OCI-LY1 (cell line): ENCODE measurements at regions not wholly inside any gene's neighbourhood (a gene's known extent, or its start where the extent isn't known, plus 50 kb on each side); places are given as distances from the start of the nearest gene placed in this dataset.

Experiments used
- H2AFZ ChIP-seq: fragments of 200-600 bp; sonication (generic), shearing (Covaris generic); 2 replicates; pipeline ENCODE4 v1.6.0; 2014; ENCODE audit warnings: antibody characterized with exemption, mild to moderate bottlenecking, low read length
- H3F3A ChIP-seq: fragments of 200-600 bp; sonication (generic), shearing (Covaris generic); 2 replicates; pipeline ENCODE4 v1.6.0; 2014; ENCODE audit warnings: mild to moderate bottlenecking, antibody characterized with exemption, low read length, moderate library complexity; ENCODE audit not compliant: insufficient read depth
- H3K27ac ChIP-seq: fragments of 200-600 bp; sonication (generic); 2 replicates; pipeline ENCODE4 v1.5.1; 2014; ENCODE audit warnings: low read length, mixed run types, mild to moderate bottlenecking, low read depth; ENCODE audit not compliant: poor library complexity, severe bottlenecking
- H3K27me3 ChIP-seq: fragments of 200-600 bp; sonication (generic); 2 replicates; pipeline ENCODE4 v1.6.0; 2014; ENCODE audit warnings: antibody characterized with exemption, mild to moderate bottlenecking, low read length, moderate library complexity; ENCODE audit not compliant: insufficient read depth
- H3K36me3 ChIP-seq: fragments of 200-600 bp; sonication (generic); 2 replicates; pipeline ENCODE4 v1.6.1; 2014; ENCODE audit warnings: mild to moderate bottlenecking, antibody characterized with exemption, low read length, moderate library complexity, mixed read lengths; ENCODE audit not compliant: insufficient read depth
- H3K4me1 ChIP-seq: fragments of 200-600 bp; sonication (generic); 2 replicates; pipeline ENCODE4 v1.5.1; 2014; ENCODE audit warnings: mild to moderate bottlenecking, low read length, moderate library complexity; ENCODE audit not compliant: insufficient read depth, severe bottlenecking
- H3K4me2 ChIP-seq: fragments of 200-600 bp; sonication (generic), shearing (Covaris generic); 2 replicates; pipeline ENCODE4 v1.6.1; 2014; ENCODE audit warnings: low read length
- H3K4me3 ChIP-seq: fragments of 200-600 bp; sonication (generic); 2 replicates; pipeline ENCODE4 v1.5.1; 2014; ENCODE audit warnings: low read length, low read depth, mild to moderate bottlenecking, mixed read lengths; ENCODE audit not compliant: poor library complexity, severe bottlenecking
- H3K79me2 ChIP-seq: fragments of 200-600 bp; shearing (Covaris generic); 2 replicates; pipeline ENCODE4 v1.6.1; 2016; ENCODE audit warnings: mixed run types, low read length, mixed read lengths; ENCODE audit not compliant: insufficient read depth
- H3K9ac ChIP-seq: fragments of 200-600 bp; sonication (generic), shearing (Covaris generic); 2 replicates; pipeline ENCODE4 v1.6.1; 2014; ENCODE audit warnings: mild to moderate bottlenecking, low read length, mixed read lengths
- H3K9me2 ChIP-seq: fragments of 200-600 bp; sonication (generic), shearing (Covaris generic); 2 replicates; pipeline ENCODE4 v1.6.1; 2014; ENCODE audit warnings: low read depth, mild to moderate bottlenecking, low read length, mixed read lengths
- H3K9me3 ChIP-seq: fragments of 200-600 bp; shearing (Covaris generic); 2 replicates; pipeline ENCODE4 v1.6.1; 2014; ENCODE audit warnings: low read length, mixed read lengths
- H4K20me1 ChIP-seq: fragments of 200-600 bp; sonication (generic), shearing (Covaris generic); 2 replicates; pipeline ENCODE4 v1.6.0; 2016; ENCODE audit warnings: mild to moderate bottlenecking, low read length; ENCODE audit not compliant: insufficient read depth
- CTCF ChIP-seq: fragments of 200-600 bp; sonication (generic), shearing (Covaris generic); IDR thresholded peaks from 2 replicates; pipeline ENCODE4 v1.5.1; 2017; ENCODE audit warnings: mild to moderate bottlenecking, antibody characterized with exemption, low read length, moderate library complexity, mixed read lengths
- EZH2 ChIP-seq: fragments of 200-600 bp; sonication (generic), shearing (Covaris generic); IDR thresholded peaks from 2 replicates; pipeline ENCODE4 v1.8.0; 2017; ENCODE audit warnings: borderline replicate concordance, mixed run types, mild to moderate bottlenecking, antibody characterized with exemption, low read length, moderate library complexity, mixed read lengths

DNA sequence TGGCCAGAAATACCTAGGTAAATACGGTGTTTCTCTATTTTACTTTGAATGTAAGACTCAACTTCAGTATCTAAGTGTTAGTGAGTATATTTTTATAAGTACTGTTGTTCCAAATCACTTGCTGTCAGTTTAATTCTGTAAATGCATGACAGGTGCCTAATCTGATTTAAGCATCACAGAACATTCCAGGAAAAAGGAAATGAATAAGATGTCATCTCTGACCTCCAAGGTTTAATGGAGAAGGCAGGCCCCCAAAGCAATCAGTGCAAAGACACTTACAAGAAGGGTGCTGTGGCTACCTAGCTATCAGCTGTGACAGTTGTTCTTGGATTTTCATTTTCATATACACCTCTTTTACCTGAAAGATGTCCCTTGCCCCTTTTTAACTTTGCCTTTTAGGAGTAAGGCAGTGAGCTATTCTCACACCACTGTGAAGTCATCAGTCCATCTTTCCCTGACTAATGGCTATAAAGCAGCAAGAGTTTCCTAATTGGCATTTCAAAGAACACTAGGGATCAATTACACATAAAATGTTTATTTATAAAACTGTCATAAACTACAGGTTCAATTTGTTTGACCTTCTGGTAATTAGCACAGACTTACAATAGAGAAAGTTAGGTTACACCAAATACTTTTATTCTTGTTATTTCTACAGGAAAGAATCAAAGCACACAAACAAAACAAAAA lies 427.6 kb downstream of the SPRY2 start:
- no peaks in the 10 kb centered on the region for H3K27me3 ChIP-seq
- H3K27ac ChIP-seq: no peak overlapping the region
- no peaks in the 10 kb centered on the region for H3K9me3 ChIP-seq
- H3F3A ChIP-seq: no peaks in the 10 kb centered on the region
- H3K4me3 ChIP-seq: no peak overlapping the region
- TF ChIP-seq EZH2 (no peak), CTCF (no peak)
- H3K9me2 ChIP-seq: no peaks in the 10 kb centered on the region
- no peaks in the 10 kb centered on the region for H3K79me2 ChIP-seq
- H3K4me1 ChIP-seq: no peaks in the 10 kb centered on the region
- H3K9ac ChIP-seq: no peak overlapping the region
- no peaks in the 10 kb centered on the region for H4K20me1 ChIP-seq
- no peak overlapping the region for H2AFZ ChIP-seq
- H3K4me2 ChIP-seq: no peak overlapping the region
- H3K36me3 ChIP-seq: no peaks in the 10 kb centered on the region

GRCh38 chr13:79912403-79912802 lies 428.5 kb downstream of the SPRY2 start:
- H3K4me2 ChIP-seq: no peak overlapping the region
- H3K4me3 ChIP-seq: no peak overlapping the region
- H3K9me3 ChIP-seq: no peaks in the 10 kb centered on the region
- H3K9ac ChIP-seq: no peak overlapping the region
- H3F3A ChIP-seq: no peaks in the 10 kb centered on the region
- no peak overlapping the region for H2AFZ ChIP-seq
- no peaks in the 10 kb centered on the region for H3K9me2 ChIP-seq
- TF ChIP-seq CTCF (no peak), EZH2 (no peak)
- H3K36me3 ChIP-seq: no peaks in the 10 kb centered on the region
- H3K27me3 ChIP-seq: no peaks in the 10 kb centered on the region
- H3K79me2 ChIP-seq: no peaks in the 10 kb centered on the region
- H4K20me1 ChIP-seq: no peaks in the 10 kb centered on the region
- no peaks in the 10 kb centered on the region for H3K4me1 ChIP-seq
- no peak overlapping the region for H3K27ac ChIP-seq

DNA sequence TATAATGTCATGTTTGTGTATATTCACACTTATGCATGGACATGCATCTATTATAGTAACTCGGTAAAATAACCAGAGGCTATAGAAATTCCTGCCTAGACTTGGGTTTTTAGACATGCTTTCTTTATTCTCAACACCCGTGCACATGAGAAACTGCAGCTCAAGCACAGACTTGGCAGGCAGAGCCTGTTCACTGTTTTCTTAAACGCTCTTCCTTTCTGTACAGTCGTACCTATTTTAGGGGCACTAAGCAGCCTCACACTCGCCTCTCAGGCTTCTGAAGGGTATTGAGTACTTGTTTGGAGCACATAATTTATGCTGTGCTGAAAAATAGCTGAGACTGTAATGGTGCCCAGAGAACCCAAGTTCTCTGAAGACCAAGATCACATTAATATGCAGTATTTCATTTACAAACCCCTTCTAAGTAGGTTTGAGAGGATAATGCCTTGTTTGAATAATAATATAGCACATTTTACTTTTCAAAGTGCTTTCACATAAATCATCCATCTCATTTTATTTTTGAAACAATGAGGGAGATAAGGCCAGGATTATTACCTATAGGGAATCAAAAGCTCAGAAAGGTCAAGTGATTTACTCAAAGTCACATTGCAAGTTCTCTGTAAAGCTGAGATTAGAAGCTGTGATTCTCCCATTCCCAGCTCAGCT lies 429.9 kb downstream of the SPRY2 start:
- no peaks in the 10 kb centered on the region for H3K9me3 ChIP-seq
- no peaks in the 10 kb centered on the region for H4K20me1 ChIP-seq
- H2AFZ ChIP-seq: no peak overlapping the region
- H3K4me2 ChIP-seq: no peak overlapping the region
- H3K27ac ChIP-seq: no peak overlapping the region
- no peaks in the 10 kb centered on the region for H3K79me2 ChIP-seq
- H3K9ac ChIP-seq: no peak overlapping the region
- H3K36me3 ChIP-seq: no peaks in the 10 kb centered on the region
- no peak for TF ChIP-seq EZH2
- no peak for TF ChIP-seq CTCF
- H3K9me2 ChIP-seq: no peaks in the 10 kb centered on the region
- H3F3A ChIP-seq: no peaks in the 10 kb centered on the region
- no peaks in the 10 kb centered on the region for H3K27me3 ChIP-seq
- H3K4me1 ChIP-seq: no peaks in the 10 kb centered on the region
- no peak overlapping the region for H3K4me3 ChIP-seq
